DND-41 (cell line): ENCODE measurements at regions not wholly inside any gene's neighbourhood (a gene's known extent, or its start where the extent isn't known, plus 50 kb on each side); places are given as distances from the start of the nearest gene placed in this dataset.

Experiments
- ATAC-seq: fragments of 200-7000 bp; cut with Tn5 transposase; 3 replicates; pipeline ENCODE4 v1.9.1; 2021; ENCODE audit warnings: low read depth; ENCODE audit not compliant: insufficient read depth
- DNase-seq: peaks from one replicate; pipeline ENCODE4 v3.0.0-alpha.2; 2020
- H2AFZ ChIP-seq: 2 replicates; pipeline ENCODE4 v1.6.0; 2012; ENCODE audit warnings: low read depth, low read length
- H3K27ac ChIP-seq: 2 replicates; pipeline ENCODE4 v1.5.1; 2012; ENCODE audit warnings: low read length, inconsistent platforms
- H3K27me3 ChIP-seq: fragments of 200-600 bp; sonication (generic); 2 replicates; pipeline ENCODE4 v1.6.0; 2012; ENCODE audit warnings: low read length, mild to moderate bottlenecking, inconsistent platforms; ENCODE audit not compliant: insufficient read depth, poor library complexity
- H3K36me3 ChIP-seq: 2 replicates; pipeline ENCODE4 v1.5.1; 2012; ENCODE audit warnings: low read length, inconsistent platforms; ENCODE audit not compliant: insufficient read depth
- H3K4me1 ChIP-seq: 2 replicates; pipeline ENCODE4 v1.5.1; 2012; ENCODE audit warnings: mild to moderate bottlenecking, low read length; ENCODE audit not compliant: insufficient read depth
- H3K4me2 ChIP-seq: 2 replicates; pipeline ENCODE4 v1.6.0; 2012; ENCODE audit warnings: mild to moderate bottlenecking, moderate library complexity, low read length, inconsistent platforms; ENCODE audit not compliant: insufficient read depth
- H3K4me3 ChIP-seq, 2 experiments: fragments of 200-600 bp in 1 of 2; shearing (Covaris generic) in 1 of 2; 2 replicates each; pipeline ENCODE4 v1.5.1; 2012 to 2016; ENCODE audit warnings: inconsistent platforms in 2 of 2, low read length in 2 of 2, mild to moderate bottlenecking in 2 of 2, low read depth in 1 of 2, moderate library complexity in 1 of 2
- H3K79me2 ChIP-seq: 2 replicates; pipeline ENCODE4 v1.6.0; 2012; ENCODE audit warnings: low read length, inconsistent platforms; ENCODE audit not compliant: insufficient read depth
- H3K9ac ChIP-seq: 2 replicates; pipeline ENCODE4 v1.6.0; 2012; ENCODE audit warnings: low read depth, mild to moderate bottlenecking, inconsistent platforms, low read length, moderate library complexity
- H3K9me3 ChIP-seq: 2 replicates; pipeline ENCODE4 v1.5.1; 2012; ENCODE audit warnings: low read length, moderate library complexity, mild to moderate bottlenecking, inconsistent platforms; ENCODE audit not compliant: insufficient read depth, severe bottlenecking
- H4K20me1 ChIP-seq: 2 replicates; pipeline ENCODE4 v1.6.0; 2012; ENCODE audit warnings: low read length; ENCODE audit not compliant: insufficient read depth
- EZH2 ChIP-seq: IDR thresholded peaks from 3 replicates; pipeline ENCODE4 v1.6.1; 2012; ENCODE audit warnings: borderline replicate concordance, low read depth, mild to moderate bottlenecking, moderate library complexity, low read length, inconsistent platforms; ENCODE audit not compliant: severe bottlenecking
- TF ChIP-seq, protein P1 (sequence below): IDR thresholded peaks from 2 replicates; pipeline ENCODE4 v1.5.1; 2012; ENCODE audit warnings: borderline replicate concordance, low read length, moderate library complexity, mild to moderate bottlenecking; ENCODE audit not compliant: poor library complexity, severe bottlenecking; ENCODE audit errors: extremely low read depth

DNA sequence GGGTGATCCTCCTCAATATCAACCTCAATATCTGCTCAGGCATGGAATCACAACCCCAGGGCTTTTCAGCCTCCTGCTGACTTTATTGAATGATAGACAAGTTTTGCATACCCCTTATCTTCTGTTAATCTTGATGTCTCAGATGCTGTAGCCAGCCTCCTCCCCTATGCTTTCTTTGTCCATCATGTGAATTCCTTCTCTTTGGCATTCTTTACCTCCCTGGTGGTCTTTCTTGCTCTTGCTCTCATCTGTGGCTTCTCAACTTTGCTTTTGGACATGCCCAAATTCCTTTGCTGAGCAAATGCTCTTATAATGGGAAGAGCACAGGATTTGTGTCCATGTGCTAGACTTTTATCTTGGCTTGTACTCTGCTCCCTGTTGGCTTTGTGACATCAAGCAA, 73.4 kb upstream of the FAM13C start:
- ATAC-seq = no peak
- H3K9ac ChIP-seq = no peak overlapping the region
- H3K4me2 ChIP-seq = no peak overlapping the region
- H3K9me3 ChIP-seq = peaks cover 3% of the 10 kb centered on the region
- H3K4me1 ChIP-seq = no peaks in the 10 kb centered on the region
- no peak overlapping the region for H2AFZ ChIP-seq
- DNase-seq = no peak
- H4K20me1 ChIP-seq = no peaks in the 10 kb centered on the region
- no peaks in the 10 kb centered on the region for H3K79me2 ChIP-seq
- TF ChIP-seq EZH2 = no peak
- TF ChIP-seq, protein P1, sequence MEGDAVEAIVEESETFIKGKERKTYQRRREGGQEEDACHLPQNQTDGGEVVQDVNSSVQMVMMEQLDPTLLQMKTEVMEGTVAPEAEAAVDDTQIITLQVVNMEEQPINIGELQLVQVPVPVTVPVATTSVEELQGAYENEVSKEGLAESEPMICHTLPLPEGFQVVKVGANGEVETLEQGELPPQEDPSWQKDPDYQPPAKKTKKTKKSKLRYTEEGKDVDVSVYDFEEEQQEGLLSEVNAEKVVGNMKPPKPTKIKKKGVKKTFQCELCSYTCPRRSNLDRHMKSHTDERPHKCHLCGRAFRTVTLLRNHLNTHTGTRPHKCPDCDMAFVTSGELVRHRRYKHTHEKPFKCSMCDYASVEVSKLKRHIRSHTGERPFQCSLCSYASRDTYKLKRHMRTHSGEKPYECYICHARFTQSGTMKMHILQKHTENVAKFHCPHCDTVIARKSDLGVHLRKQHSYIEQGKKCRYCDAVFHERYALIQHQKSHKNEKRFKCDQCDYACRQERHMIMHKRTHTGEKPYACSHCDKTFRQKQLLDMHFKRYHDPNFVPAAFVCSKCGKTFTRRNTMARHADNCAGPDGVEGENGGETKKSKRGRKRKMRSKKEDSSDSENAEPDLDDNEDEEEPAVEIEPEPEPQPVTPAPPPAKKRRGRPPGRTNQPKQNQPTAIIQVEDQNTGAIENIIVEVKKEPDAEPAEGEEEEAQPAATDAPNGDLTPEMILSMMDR = no peak
- H3K36me3 ChIP-seq = no peaks in the 10 kb centered on the region
- H3K4me3 ChIP-seq = no peak overlapping the region
- H3K27ac ChIP-seq = no peak overlapping the region
- no peaks in the 10 kb centered on the region for H3K27me3 ChIP-seq

- Histone ChIP-seq H3K4me1 (no peaks in the 10 kb centered on the region), H3K9ac (no peak overlapping the region), H3K4me2 (no peak overlapping the region), H3K4me3 (no peak overlapping the region), H3K9me3 (peaks cover 3% of the 10 kb centered on the region), H3K27me3 (no peaks in the 10 kb centered on the region), H3K27ac (no peak overlapping the region), H3K79me2 (no peaks in the 10 kb centered on the region), H2AFZ (no peak overlapping the region), H4K20me1 (no peaks in the 10 kb centered on the region), H3K36me3 (no peaks in the 10 kb centered on the region)
- no peak for DNase-seq
- no peak for ATAC-seq
- no peak for TF ChIP-seq EZH2
- TF ChIP-seq, protein P1 = no peak
These were observed 72.3 kb upstream of the FAM13C start for GRCh38 chr10:59434463-59435321.

DNA sequence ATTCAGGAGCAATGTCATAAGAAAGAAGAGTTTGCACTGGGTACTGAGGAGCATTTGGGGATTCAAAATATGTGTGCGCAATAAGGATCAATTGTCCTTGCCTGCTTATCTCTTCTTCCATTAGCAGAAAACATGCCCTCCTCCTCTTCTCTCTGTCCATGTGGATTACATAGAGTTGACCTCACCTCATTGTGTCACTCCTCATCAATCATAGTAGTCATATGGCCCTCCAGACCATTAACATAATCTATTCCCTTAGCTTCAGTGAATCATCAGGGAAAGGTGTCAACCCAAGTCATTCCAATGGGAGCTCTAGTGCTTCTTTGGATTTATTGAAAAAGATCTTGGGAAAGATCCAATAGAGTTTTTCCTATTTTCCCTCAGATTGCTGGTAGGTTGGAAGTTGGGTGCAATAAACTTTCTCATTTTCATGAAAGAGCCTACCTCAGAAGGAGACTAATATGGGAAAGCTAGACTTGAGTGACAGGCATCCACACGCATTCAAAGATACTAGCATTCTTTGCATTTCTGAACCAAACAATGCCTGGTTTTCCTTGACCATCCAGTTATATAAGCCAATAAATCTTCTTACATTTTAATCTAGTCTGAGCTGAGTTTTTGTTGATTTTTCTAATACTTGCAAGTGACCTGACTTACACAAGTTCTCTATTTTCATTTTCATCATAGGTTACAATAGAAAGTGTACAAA, 71.5 kb upstream of the FAM13C start:
- Histone ChIP-seq H3K27me3 (no peaks in the 10 kb centered on the region), H3K4me1 (no peaks in the 10 kb centered on the region), H3K79me2 (no peaks in the 10 kb centered on the region), H3K27ac (no peak overlapping the region), H3K9ac (no peak overlapping the region), H3K4me2 (no peak overlapping the region), H3K4me3 (no peak overlapping the region), H3K36me3 (no peaks in the 10 kb centered on the region), H2AFZ (no peak overlapping the region), H3K9me3 (peaks cover 3% of the 10 kb centered on the region), H4K20me1 (no peaks in the 10 kb centered on the region)
- ATAC-seq (no peak), DNase-seq (no peak)
- TF ChIP-seq, protein P1 = no peak
